ENCODE measurements at regions not wholly inside any gene's neighbourhood (a gene's known extent, or its start where the extent isn't known, plus 50 kb on each side); places are given as distances from the start of the nearest gene placed in this dataset.

DNA sequence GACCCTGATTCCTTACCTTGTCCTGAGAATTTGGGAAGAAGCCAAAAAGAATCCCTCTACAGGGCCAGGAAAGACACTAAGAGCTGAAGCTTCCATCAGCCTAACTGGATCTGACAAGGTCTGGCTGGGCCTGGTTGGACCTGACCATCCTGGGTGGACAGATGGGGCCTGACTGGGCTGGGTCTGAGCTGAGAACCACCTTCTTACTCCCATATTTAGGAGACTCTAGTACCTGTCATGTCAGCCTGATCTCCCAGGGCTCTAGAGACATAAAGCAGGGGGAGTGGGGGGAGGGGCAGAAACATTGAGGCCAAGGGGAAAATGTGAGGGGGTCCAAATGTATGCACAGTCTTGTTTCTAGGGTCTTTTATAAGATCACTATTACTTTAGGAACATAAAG, 129.9 kb downstream of the BUD13 start:
- TF ChIP-seq SMC3 (conservative IDR thresholded peaks at IDR 0.05; ENCODE audit: poor library complexity) (no peak), EZH2 (IDR thresholded peaks at IDR 0.05; ENCODE audit: borderline replicate concordance, insufficient read depth, low read length, poor library complexity, severe bottlenecking) (no peak)
- TF ChIP-seq, protein P1, sequence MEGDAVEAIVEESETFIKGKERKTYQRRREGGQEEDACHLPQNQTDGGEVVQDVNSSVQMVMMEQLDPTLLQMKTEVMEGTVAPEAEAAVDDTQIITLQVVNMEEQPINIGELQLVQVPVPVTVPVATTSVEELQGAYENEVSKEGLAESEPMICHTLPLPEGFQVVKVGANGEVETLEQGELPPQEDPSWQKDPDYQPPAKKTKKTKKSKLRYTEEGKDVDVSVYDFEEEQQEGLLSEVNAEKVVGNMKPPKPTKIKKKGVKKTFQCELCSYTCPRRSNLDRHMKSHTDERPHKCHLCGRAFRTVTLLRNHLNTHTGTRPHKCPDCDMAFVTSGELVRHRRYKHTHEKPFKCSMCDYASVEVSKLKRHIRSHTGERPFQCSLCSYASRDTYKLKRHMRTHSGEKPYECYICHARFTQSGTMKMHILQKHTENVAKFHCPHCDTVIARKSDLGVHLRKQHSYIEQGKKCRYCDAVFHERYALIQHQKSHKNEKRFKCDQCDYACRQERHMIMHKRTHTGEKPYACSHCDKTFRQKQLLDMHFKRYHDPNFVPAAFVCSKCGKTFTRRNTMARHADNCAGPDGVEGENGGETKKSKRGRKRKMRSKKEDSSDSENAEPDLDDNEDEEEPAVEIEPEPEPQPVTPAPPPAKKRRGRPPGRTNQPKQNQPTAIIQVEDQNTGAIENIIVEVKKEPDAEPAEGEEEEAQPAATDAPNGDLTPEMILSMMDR (IDR thresholded peaks at IDR 0.05; ENCODE audit: poor library complexity, severe bottlenecking) = no peak

All from neural cell (in vitro differentiated cells).